IPS-15b (cell line): ENCODE measurements at regions not wholly inside any gene's neighbourhood (a gene's known extent, or its start where the extent isn't known, plus 50 kb on each side); places are given as distances from the start of the nearest gene placed in this dataset.

Experiments used
- H3K27me3 ChIP-seq: one replicate; pipeline ENCODE4 v1.6.1; 2013; ENCODE audit warnings: low read length; ENCODE audit not compliant: control insufficient read depth, insufficient read depth
- H3K36me3 ChIP-seq: one replicate; pipeline ENCODE4 v1.6.1; 2013; ENCODE audit warnings: low read length; ENCODE audit not compliant: control insufficient read depth, insufficient read depth
- H3K4me1 ChIP-seq: one replicate; pipeline ENCODE4 v1.6.1; 2013; ENCODE audit warnings: mild to moderate bottlenecking, low read length; ENCODE audit not compliant: control insufficient read depth, insufficient read depth
- H3K4me3 ChIP-seq: one replicate; pipeline ENCODE4 v1.5.1; 2013; ENCODE audit warnings: low read depth, low read length
- H3K9ac ChIP-seq: one replicate; pipeline ENCODE4 v1.6.1; 2013; ENCODE audit warnings: low read depth, mild to moderate bottlenecking, low read length
- H3K9me3 ChIP-seq: one replicate; pipeline ENCODE4 v1.6.1; 2013; ENCODE audit warnings: mild to moderate bottlenecking, low read length; ENCODE audit not compliant: control insufficient read depth, insufficient read depth

DNA sequence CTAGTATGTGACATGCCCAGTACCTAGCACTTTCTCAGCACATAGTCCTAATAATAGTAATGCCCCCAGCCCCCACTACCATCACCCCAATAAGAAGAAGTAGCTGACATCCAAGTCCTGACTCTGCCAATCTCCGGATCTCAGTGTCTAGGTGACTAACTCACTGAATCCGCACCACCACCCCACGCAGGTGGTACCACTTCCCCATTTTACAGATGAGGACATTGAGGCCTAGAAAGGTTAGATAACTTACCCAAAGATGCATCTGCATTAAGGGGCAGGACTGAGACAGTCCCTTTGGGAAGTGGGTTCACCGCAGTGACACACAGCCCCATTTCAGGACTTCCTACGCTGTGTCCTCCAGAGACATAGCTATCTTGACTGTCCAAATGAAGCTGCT lies 241.2 kb downstream of the TFAP2C start:
- H3K4me1 ChIP-seq, result no peaks in the 10 kb centered on the region
- no peaks in the 10 kb centered on the region for H3K9me3 ChIP-seq
- no peaks in the 10 kb centered on the region for H3K27me3 ChIP-seq
- H3K36me3 ChIP-seq, result no peaks in the 10 kb centered on the region
- no peak overlapping the region for H3K4me3 ChIP-seq
- no peak overlapping the region for H3K9ac ChIP-seq

DNA sequence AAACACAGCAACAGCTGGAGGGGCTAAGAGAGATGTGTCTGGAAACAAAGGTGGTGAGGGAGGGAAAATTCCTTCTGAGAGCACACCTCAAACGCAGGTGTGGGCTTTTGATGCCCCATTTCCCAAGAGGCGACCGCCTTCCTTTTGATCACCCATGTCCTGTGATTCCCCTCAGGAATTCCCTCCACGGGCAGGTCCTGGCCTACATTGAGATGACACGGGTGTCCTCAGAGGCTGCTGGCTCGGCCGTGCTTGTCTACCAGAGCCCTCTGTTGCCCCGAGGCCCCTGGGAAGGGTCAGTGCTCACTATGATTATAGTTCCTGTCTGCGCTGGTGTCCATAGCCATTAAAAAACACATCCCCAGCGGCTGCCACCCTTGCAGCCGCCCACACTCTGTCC lies 242.6 kb downstream of the TFAP2C start:
- Histone ChIP-seq H3K9ac (no peak overlapping the region), H3K4me3 (no peak overlapping the region), H3K9me3 (no peaks in the 10 kb centered on the region), H3K27me3 (no peaks in the 10 kb centered on the region), H3K36me3 (no peaks in the 10 kb centered on the region), H3K4me1 (no peaks in the 10 kb centered on the region)

GRCh38 chr20:56872620-56873458 lies 243.7 kb downstream of the TFAP2C start:
- H3K27me3 ChIP-seq, result no peaks in the 10 kb centered on the region
- H3K4me1 ChIP-seq, result no peaks in the 10 kb centered on the region
- H3K9ac ChIP-seq, result no peak overlapping the region
- H3K36me3 ChIP-seq, result no peaks in the 10 kb centered on the region
- no peaks in the 10 kb centered on the region for H3K9me3 ChIP-seq
- H3K4me3 ChIP-seq, result no peak overlapping the region

DNA sequence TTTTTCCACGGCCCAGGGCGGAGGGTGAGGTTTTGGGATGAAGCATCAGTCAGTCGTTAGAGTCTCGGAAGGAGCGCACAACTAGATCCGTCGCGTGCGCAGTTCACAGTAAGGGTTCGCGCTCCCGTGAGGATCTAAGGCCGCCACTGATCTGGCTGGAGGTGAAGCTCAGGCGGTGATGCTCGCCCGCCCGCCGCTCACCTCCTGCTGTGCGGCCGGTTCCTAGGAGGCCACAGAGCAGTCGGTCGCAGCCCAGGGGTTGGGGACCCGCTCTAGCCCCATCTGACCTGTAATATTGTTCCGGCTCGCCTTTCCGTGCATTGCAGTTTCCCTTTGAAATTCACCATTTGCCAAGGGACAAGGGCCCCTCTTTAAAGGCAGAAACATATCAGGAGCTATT lies 244.7 kb downstream of the TFAP2C start:
- Histone ChIP-seq H3K36me3 (no peaks in the 10 kb centered on the region), H3K4me3 (no peak overlapping the region), H3K9ac (no peak overlapping the region), H3K9me3 (no peaks in the 10 kb centered on the region), H3K4me1 (no peaks in the 10 kb centered on the region), H3K27me3 (no peaks in the 10 kb centered on the region)

GRCh38 chr20:56875052-56875659 lies 246.1 kb downstream of the TFAP2C start:
- Histone ChIP-seq H3K4me1 (no peaks in the 10 kb centered on the region), H3K36me3 (no peaks in the 10 kb centered on the region), H3K9me3 (no peaks in the 10 kb centered on the region), H3K9ac (no peak overlapping the region), H3K4me3 (no peak overlapping the region), H3K27me3 (no peaks in the 10 kb centered on the region)

- Histone ChIP-seq H3K4me3 (no peak overlapping the region), H3K4me1 (no peaks in the 10 kb centered on the region), H3K9ac (no peak overlapping the region), H3K9me3 (no peaks in the 10 kb centered on the region), H3K27me3 (no peaks in the 10 kb centered on the region), H3K36me3 (no peaks in the 10 kb centered on the region)
These were observed 246.7 kb downstream of the TFAP2C start for GRCh38 chr20:56875803-56876202.

- Histone ChIP-seq H3K9ac (no peak overlapping the region), H3K4me1 (no peaks in the 10 kb centered on the region), H3K27me3 (no peaks in the 10 kb centered on the region), H3K9me3 (no peaks in the 10 kb centered on the region), H3K4me3 (no peak overlapping the region), H3K36me3 (no peaks in the 10 kb centered on the region)
These were observed 256.4 kb downstream of the TFAP2C start for GRCh38 chr20:56885521-56885920.

GRCh38 chr20:56890011-56890410 lies 260.9 kb downstream of the TFAP2C start:
- H3K9ac ChIP-seq, result no peak overlapping the region

DNA sequence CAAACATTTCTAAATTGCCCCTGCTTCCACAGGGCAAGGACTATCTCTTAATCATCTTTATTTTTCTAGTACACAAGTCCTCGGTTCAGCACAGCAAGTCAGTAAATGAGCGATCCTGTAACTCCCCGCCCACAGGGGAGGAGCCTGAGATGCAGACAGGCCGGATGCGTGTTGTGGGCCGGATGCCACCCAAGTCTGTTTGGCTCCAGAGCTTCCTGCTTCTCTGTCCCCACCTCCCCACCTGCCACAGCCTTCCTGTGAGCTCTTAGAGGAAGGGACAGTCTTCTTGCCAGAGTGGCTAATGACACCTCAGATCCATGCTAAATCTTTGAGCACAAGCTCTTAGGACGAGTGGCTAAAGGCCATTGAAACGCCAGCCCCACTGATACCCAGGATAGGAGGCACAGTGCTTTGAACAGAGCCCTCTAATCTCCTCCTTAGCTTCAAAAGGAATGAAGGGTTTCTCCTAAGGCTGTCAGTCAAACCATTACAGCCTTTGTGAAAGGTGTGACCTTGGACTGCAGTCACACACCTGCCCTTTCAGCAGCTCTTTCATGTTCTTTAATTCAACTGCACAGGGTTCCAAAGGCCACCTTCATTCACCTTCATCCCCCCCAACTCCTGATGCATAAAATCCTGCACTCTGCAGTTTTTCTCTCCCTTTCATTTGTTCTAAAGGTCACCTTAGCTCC lies 264.3 kb downstream of the TFAP2C start:
- no peaks in the 10 kb centered on the region for H3K9me3 ChIP-seq
- H3K36me3 ChIP-seq, result no peaks in the 10 kb centered on the region
- peaks cover 3% of the 10 kb centered on the region for H3K4me1 ChIP-seq
- no peaks in the 10 kb centered on the region for H3K27me3 ChIP-seq
- H3K4me3 ChIP-seq, result no peak overlapping the region
- no peak overlapping the region for H3K9ac ChIP-seq

More at GRCh38 chr20:56890011-56890410, 260.9 kb downstream of the TFAP2C start:
- Histone ChIP-seq H3K27me3 (no peaks in the 10 kb centered on the region), H3K4me1 (peaks cover 3% of the 10 kb centered on the region), H3K36me3 (no peaks in the 10 kb centered on the region), H3K4me3 (no peak overlapping the region), H3K9me3 (no peaks in the 10 kb centered on the region)

DNA sequence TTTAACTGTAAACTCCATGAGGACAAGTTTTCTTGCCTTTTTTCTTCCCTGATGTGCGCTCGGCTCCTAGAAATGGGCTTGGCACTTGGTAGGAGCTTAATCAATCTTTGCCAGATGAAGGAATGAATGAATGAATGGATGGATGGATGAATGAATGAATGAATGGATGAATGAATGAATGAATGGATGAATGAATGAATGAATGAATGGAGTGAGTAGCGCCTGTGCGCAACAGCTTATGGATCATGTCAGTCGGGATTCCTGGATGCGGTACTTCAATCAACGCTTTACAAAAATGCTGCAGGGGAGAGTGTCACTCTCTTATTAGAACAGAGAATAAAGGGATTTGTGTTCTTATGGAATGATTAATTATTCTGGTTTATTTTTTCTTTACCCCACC lies 267.3 kb downstream of the TFAP2C start:
- no peaks in the 10 kb centered on the region for H3K36me3 ChIP-seq

DNA sequence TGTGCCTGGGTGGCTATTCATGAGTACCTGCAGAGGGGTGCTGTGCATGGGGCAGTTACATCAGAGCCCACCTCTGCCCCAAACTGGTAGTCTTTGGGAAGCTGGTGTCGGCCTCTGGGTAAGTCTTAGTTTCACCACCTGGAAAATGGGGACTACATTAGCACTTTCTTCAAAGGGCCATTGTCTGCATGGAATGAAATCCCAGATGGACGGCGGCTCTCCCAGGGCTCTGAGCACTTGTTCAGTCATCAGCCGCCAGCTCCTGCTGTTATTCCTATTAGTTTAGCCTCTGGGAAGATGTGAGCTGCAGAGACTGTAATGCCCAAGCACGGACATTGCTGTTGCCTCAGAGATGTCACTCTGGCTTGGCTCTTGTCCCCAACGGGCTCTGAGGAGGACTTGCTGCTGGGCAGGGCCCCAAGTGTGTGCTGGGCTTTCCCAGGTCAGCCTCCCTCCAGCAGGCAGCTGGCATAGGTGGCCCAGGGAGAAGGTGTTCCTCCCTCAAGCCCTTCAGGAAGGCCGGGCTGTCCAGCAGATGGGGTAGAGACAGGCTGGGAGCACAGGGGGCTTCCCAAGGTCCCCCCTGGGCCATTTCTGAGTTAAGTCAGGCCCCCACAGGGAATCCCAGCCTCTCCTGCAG lies 268.3 kb downstream of the TFAP2C start:
- Histone ChIP-seq H3K4me1 (peaks cover 3% of the 10 kb centered on the region), H3K36me3 (no peaks in the 10 kb centered on the region), H3K4me3 (no peak overlapping the region), H3K9ac (no peak overlapping the region), H3K27me3 (no peaks in the 10 kb centered on the region), H3K9me3 (no peaks in the 10 kb centered on the region)

More for the DNA sequence above, 267.3 kb downstream of the TFAP2C start:
- Histone ChIP-seq H3K27me3 (no peaks in the 10 kb centered on the region), H3K9me3 (no peaks in the 10 kb centered on the region), H3K4me1 (peaks cover 3% of the 10 kb centered on the region), H3K4me3 (no peak overlapping the region), H3K9ac (no peak overlapping the region)
